HepG2 (cell line): ENCODE measurements at regions not wholly inside any gene's neighbourhood (a gene's known extent, or its start where the extent isn't known, plus 50 kb on each side); places are given as distances from the start of the nearest gene placed in this dataset.

Experiments used
- ATAC-seq: fragments of 200-7000 bp; cut with Tn5 transposase; 3 replicates; pipeline ENCODE4 v1.9.1; 2020; ENCODE audit warnings: mild to moderate bottlenecking, moderate library complexity
- BruUV-seq: library from RNA; stranded (reverse); fragments of 400-500 nt; replicated peaks from 2 replicates; lab custom pipeline; 2021; lab: Mats Ljungman, UMichigan
- CTCF ChIA-PET: fragments of 300-600 bp; formaldehyde crosslinking; extraction: SDS; loops from one replicate; lab custom pipeline; 2021; ENCODE audit warnings: low total read pairs, inconsistent platforms, low intra/inter-chr PET ratio; lab: Yijun Ruan, JAX
- POLR2A ChIA-PET: fragments of 350-600 bp; sonication (Branson Sonifier 250); formaldehyde crosslinking; loops from one replicate; lab custom pipeline; 2020; ENCODE audit warnings: antibody characterized with exemption, inconsistent platforms; lab: Yijun Ruan, JAX
- DNase-seq: peaks from one replicate; pipeline ENCODE4 v3.0.0-alpha.2; 2015; ENCODE audit warnings: low spot score
- FAIRE-seq: peaks from 3 replicates; lab custom pipeline; 2011; peaks lifted over from hg19 to GRCh38; lab: Jason Lieb, UNC
- H2AFZ ChIP-seq: one replicate; pipeline ENCODE4 v1.6.1; 2011; ENCODE audit warnings: low read length, inconsistent platforms
- H3K27ac ChIP-seq: fragments of 300-600 bp; 3 replicates; pipeline ENCODE4 v1.8.0; 2011; ENCODE audit warnings: mixed run types, mild to moderate bottlenecking, mixed read lengths, low read length, inconsistent platforms; ENCODE audit not compliant: insufficient read depth; ENCODE audit errors: extremely low read length
- H3K27me3 ChIP-seq, 2 experiments: fragments of 200-600 bp in 1 of 2; 2 replicates in 1 of 2; 3 replicates in 1 of 2; pipeline versions ENCODE4 v1.6.0 to v1.8.0; 2011; ENCODE audit warnings: low read length in 2 of 2, mild to moderate bottlenecking in 2 of 2, moderate library complexity in 2 of 2, inconsistent platforms in 1 of 2; ENCODE audit not compliant: insufficient read depth in 2 of 2, control insufficient read depth in 1 of 2
- H3K36me3 ChIP-seq, 2 experiments: fragments of 200-600 bp in 1 of 2; replicated peaks in 1 of 2; 2 replicates in 1 of 2; 3 replicates in 1 of 2; pipeline versions ENCODE4 v1.5.1 to v1.8.0; 2011; ENCODE audit warnings: low read length in 2 of 2, inconsistent platforms in 1 of 2; ENCODE audit not compliant: insufficient read depth in 2 of 2, control insufficient read depth in 1 of 2
- H3K4me1 ChIP-seq: 2 replicates; pipeline ENCODE4 v1.5.1; 2012; ENCODE audit warnings: low read length, inconsistent platforms; ENCODE audit not compliant: insufficient read depth
- H3K4me2 ChIP-seq: 2 replicates; pipeline ENCODE4 v1.6.0; 2011; ENCODE audit warnings: low read depth, low read length, inconsistent platforms
- H3K4me3 ChIP-seq, 3 experiments: fragments of 200-600 bp in 1 of 3; sonication (generic), shearing (Covaris generic) in 1 of 3; replicated peaks in 1 of 3; 2 replicates each; pipeline ENCODE4 v1.5.1; 2011 to 2016; ENCODE audit warnings: low read length in 3 of 3, inconsistent platforms in 2 of 3, low read depth in 2 of 3, mild to moderate bottlenecking in 2 of 3, control low read depth in 1 of 3, mixed read lengths in 1 of 3; ENCODE audit not compliant: insufficient read depth in 1 of 3
- H3K79me2 ChIP-seq: one replicate; pipeline ENCODE4 v1.6.1; 2011; ENCODE audit warnings: low read length, inconsistent platforms; ENCODE audit not compliant: insufficient read depth
- H3K9ac ChIP-seq: 2 replicates; pipeline ENCODE4 v1.6.0; 2011; ENCODE audit warnings: mild to moderate bottlenecking, low read depth, low read length, inconsistent platforms; ENCODE audit not compliant: insufficient read depth
- H3K9me3 ChIP-seq: 2 replicates; pipeline ENCODE4 v1.5.1; 2012; ENCODE audit warnings: mild to moderate bottlenecking, low read length
- H4K20me1 ChIP-seq: 2 replicates; pipeline ENCODE4 v1.6.0; 2011; ENCODE audit warnings: inconsistent platforms, mild to moderate bottlenecking, low read length, moderate library complexity; ENCODE audit not compliant: insufficient read depth
- AHR ChIP-seq: IDR thresholded peaks from 2 replicates; pipeline ENCODE4 v1.6.1; 2018; ENCODE audit warnings: missing genetic modification reagents, missing compliant biosample characterization
- CEBPZ ChIP-seq: IDR thresholded peaks from 2 replicates; pipeline ENCODE4 v1.6.1; 2012; ENCODE audit warnings: low read length, improper control_type of control experiment
- GFI1 ChIP-seq: sonication (generic); formaldehyde crosslinking; IDR thresholded peaks from 2 replicates; pipeline ENCODE4 v1.5.0; 2020; ENCODE audit warnings: missing genetic modification reagents, mild to moderate bottlenecking, borderline replicate concordance
- NFKBIZ ChIP-seq: IDR thresholded peaks from 2 replicates; pipeline ENCODE4 v1.6.1; 2018; ENCODE audit warnings: missing genetic modification reagents, missing compliant biosample characterization
- NR2C2 ChIP-seq: sonication (generic); formaldehyde crosslinking; IDR thresholded peaks from 2 replicates; pipeline ENCODE4 v1.4.0; 2020; ENCODE audit warnings: missing genetic modification reagents, mild to moderate bottlenecking, moderate library complexity, borderline replicate concordance
- PAF1 ChIP-seq: IDR thresholded peaks from 2 replicates; pipeline ENCODE4 v1.6.1; 2016; ENCODE audit warnings: missing genetic modification reagents, missing compliant biosample characterization
- SMARCC2 ChIP-seq: fragments of 450-650 bp; IDR thresholded peaks from 2 replicates; pipeline ENCODE4 v1.6.1; 2017; ENCODE audit warnings: antibody characterized with exemption, mild to moderate bottlenecking
- ZBTB20 ChIP-seq: sonication (generic); formaldehyde crosslinking; IDR thresholded peaks from 2 replicates; pipeline ENCODE4 v1.8.1; 2023; ENCODE audit warnings: missing genetic modification reagents, low read depth, mild to moderate bottlenecking, borderline replicate concordance
- ZFP41 ChIP-seq: sonication (generic); formaldehyde crosslinking; IDR thresholded peaks from 2 replicates; pipeline ENCODE4 v1.4.0; 2020; ENCODE audit warnings: mild to moderate bottlenecking, missing genetic modification reagents, borderline replicate concordance
- WGBS: methylation state at CpG from one replicate; pipeline ENCODE4 v1.1.6; 2017; ENCODE audit warnings: low lambda C conversion rate; 5-methylcytosine and 5-hydroxymethylcytosine counted together
- in situ Hi-C: cut with HindIII; loops from 2 replicates; pipeline ENCODE4 v1.10.0; 2017; ENCODE audit warnings: low pct_unique_long_range_greater_than_20kb; ENCODE audit not compliant: extremely low pct_ligation_motif_present
- intact Hi-C: fragments of 100-400 bp; cut with micrococcal nuclease; formaldehyde crosslinking; loops from one replicate; pipeline ENCODE4 v1.10.0; 2022; ENCODE audit not compliant: unreplicated experiment
- TF ChIP-seq, protein P1 (sequence below): IDR thresholded peaks from 2 replicates; pipeline ENCODE4 v1.4.0; 2020; ENCODE audit warnings: mild to moderate bottlenecking, missing genetic modification reagents
- TF ChIP-seq, protein P2 (sequence below): IDR thresholded peaks from 2 replicates; pipeline ENCODE4 v1.6.1; 2016; ENCODE audit warnings: low read depth

DNA sequence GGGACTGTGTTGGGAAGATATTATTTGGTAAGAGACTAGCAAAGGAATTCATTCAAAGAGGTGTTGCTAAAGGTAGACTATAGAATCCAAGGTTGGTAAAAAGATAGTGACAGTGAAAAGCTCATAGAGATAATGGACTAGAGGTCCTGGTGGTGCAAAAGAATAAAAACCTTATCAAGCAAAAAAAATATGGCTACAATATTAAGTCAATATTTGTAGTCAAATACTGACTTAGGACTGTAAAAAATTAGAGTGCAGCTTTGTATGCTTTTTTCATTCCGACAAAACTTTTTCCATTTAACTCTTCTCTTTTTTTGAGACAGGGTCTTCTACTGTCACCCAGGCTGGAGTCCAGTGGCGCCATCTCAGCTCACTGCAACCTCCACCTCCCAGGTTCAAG is 444.0 kb upstream of the AGTR1 start:
- POLR2A ChIA-PET = no interaction called here
- CTCF ChIA-PET = no interaction called here
- Histone ChIP-seq H3K4me3 (no peak overlapping the region), H3K36me3 (no peaks in the 10 kb centered on the region), H3K79me2 (no peaks in the 10 kb centered on the region), H3K4me1 (peaks cover 49% of the 10 kb centered on the region), H3K27ac (no peak overlapping the region), H2AFZ (no peak overlapping the region), H3K27me3 (no peaks in the 10 kb centered on the region), H3K9me3 (peaks cover 8% of the 10 kb centered on the region), H3K4me2 (no peak overlapping the region), H4K20me1 (no peaks in the 10 kb centered on the region), H3K9ac (no peak overlapping the region)
- FAIRE-seq = no peak
- TF ChIP-seq CEBPZ (no peak), GFI1 (CRISPR knock-in tag) (no peak), SMARCC2 (no peak), AHR (CRISPR knock-in tag) (no peak)
- DNase-seq = no peak
- 78% methylated on average over 2 of the region's 2 CpGs for WGBS
- no peak for ATAC-seq
- BruUV-seq = no TSS peak
- intact Hi-C loops (no loop called here), in situ Hi-C loops (no loop called here)

- no peaks in the 10 kb centered on the region for H3K36me3 ChIP-seq
- intact Hi-C loops (no loop called here), in situ Hi-C loops (no loop called here)
- ChIA-PET CTCF (no interaction called here), POLR2A (no interaction called here)
- H2AFZ ChIP-seq = no peak overlapping the region
- WGBS = 42% methylated on average over 2 of the region's 2 CpGs
- peaks cover 9% of the 10 kb centered on the region for H3K9me3 ChIP-seq
- no peak overlapping the region for H3K9ac ChIP-seq
- DNase-seq (no peak), FAIRE-seq (no peak), ATAC-seq (no peak)
- no peak overlapping the region for H3K4me2 ChIP-seq
- H3K4me3 ChIP-seq = no peak overlapping the region
- H3K27ac ChIP-seq = no peak overlapping the region
- H3K27me3 ChIP-seq = no peaks in the 10 kb centered on the region
- H3K4me1 ChIP-seq = peaks cover 55% of the 10 kb centered on the region
- BruUV-seq = no TSS peak
- H3K79me2 ChIP-seq = no peaks in the 10 kb centered on the region
- no peaks in the 10 kb centered on the region for H4K20me1 ChIP-seq
- TF ChIP-seq PAF1 (CRISPR knock-in tag) = no peak
- TF ChIP-seq NFKBIZ = no peak
- no peak for TF ChIP-seq NR2C2 (CRISPR knock-in tag)
- no peak for TF ChIP-seq ZBTB20 (CRISPR knock-in tag)
- TF ChIP-seq, protein P1, sequence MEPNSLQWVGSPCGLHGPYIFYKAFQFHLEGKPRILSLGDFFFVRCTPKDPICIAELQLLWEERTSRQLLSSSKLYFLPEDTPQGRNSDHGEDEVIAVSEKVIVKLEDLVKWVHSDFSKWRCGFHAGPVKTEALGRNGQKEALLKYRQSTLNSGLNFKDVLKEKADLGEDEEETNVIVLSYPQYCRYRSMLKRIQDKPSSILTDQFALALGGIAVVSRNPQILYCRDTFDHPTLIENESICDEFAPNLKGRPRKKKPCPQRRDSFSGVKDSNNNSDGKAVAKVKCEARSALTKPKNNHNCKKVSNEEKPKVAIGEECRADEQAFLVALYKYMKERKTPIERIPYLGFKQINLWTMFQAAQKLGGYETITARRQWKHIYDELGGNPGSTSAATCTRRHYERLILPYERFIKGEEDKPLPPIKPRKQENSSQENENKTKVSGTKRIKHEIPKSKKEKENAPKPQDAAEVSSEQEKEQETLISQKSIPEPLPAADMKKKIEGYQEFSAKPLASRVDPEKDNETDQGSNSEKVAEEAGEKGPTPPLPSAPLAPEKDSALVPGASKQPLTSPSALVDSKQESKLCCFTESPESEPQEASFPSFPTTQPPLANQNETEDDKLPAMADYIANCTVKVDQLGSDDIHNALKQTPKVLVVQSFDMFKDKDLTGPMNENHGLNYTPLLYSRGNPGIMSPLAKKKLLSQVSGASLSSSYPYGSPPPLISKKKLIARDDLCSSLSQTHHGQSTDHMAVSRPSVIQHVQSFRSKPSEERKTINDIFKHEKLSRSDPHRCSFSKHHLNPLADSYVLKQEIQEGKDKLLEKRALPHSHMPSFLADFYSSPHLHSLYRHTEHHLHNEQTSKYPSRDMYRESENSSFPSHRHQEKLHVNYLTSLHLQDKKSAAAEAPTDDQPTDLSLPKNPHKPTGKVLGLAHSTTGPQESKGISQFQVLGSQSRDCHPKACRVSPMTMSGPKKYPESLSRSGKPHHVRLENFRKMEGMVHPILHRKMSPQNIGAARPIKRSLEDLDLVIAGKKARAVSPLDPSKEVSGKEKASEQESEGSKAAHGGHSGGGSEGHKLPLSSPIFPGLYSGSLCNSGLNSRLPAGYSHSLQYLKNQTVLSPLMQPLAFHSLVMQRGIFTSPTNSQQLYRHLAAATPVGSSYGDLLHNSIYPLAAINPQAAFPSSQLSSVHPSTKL (CRISPR knock-in tag) = peak; percentile 25; the same call in 1 of the 2 replicates
- TF ChIP-seq, protein P2, sequence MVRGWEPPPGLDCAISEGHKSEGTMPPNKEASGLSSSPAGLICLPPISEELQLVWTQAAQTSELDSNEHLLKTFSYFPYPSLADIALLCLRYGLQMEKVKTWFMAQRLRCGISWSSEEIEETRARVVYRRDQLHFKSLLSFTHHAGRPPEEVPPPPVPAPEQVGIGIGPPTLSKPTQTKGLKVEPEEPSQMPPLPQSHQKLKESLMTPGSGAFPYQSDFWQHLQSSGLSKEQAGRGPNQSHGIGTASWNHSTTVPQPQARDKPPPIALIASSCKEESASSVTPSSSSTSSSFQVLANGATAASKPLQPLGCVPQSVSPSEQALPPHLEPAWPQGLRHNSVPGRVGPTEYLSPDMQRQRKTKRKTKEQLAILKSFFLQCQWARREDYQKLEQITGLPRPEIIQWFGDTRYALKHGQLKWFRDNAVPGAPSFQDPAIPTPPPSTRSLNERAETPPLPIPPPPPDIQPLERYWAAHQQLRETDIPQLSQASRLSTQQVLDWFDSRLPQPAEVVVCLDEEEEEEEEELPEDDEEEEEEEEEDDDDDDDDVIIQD (CRISPR knock-in tag) = no peak
- TF ChIP-seq ZFP41 (CRISPR knock-in tag) = no peak
Measured at GRCh38 chr3:148254402-148254801, 443.3 kb upstream of the AGTR1 start.
